ENCODE measurements at regions not wholly inside any gene's neighbourhood (a gene's known extent, or its start where the extent isn't known, plus 50 kb on each side); places are given as distances from the start of the nearest gene placed in this dataset.

- no peak for TF ChIP-seq EP300 (IDR thresholded peaks at IDR 0.05)
- no peak for TF ChIP-seq CTCF (IDR thresholded peaks at IDR 0.05)
These were observed 238.6 kb upstream of the TMC3 start for GRCh38 chr15:81612631-81613030.
